Suprapubic skin (tissue), 3 donors: ENCODE measurements at regions not wholly inside any gene's neighbourhood (a gene's known extent, or its start where the extent isn't known, plus 50 kb on each side); places are given as distances from the start of the nearest gene placed in this dataset.

Source experiments
- POLR2AphosphoS5 ChIP-seq, 3 donors: sonication (generic); formaldehyde crosslinking; IDR thresholded peaks; one replicate each; pipeline ENCODE4 v1.6.1; 2017; ENCODE audit warnings: antibody characterized with exemption in 3 of 3
- TF ChIP-seq, protein P1 (sequence below), 2 donors: fragments of 200-600 bp in 1 of 2; fragments of 450-650 bp in 1 of 2; sonication (generic) in 1 of 2; IDR thresholded peaks; one replicate each; pipeline ENCODE4 v1.5.1; 2016 to 2019; ENCODE audit warnings: antibody characterized with exemption in 2 of 2, mild to moderate bottlenecking in 1 of 2, moderate library complexity in 1 of 2

DNA sequence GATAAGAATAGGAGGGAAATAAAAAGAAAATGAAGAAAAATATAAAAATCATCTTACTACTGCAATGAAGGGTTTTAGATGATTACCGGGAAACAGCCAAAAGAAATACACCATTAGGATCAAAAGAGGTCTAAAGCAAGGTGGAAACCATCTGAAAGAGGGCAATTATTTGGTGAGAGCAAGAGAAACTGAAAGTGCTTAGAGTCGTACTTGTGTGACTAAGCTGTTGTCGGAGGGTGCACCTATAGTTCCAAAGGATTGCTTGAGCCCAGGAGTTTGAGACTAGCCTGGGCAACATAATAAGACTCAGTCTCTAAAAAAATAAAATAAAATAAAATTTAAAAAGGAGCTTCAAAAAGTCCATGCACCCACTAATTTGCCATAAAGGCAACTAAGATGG is 169.5 kb downstream of the DKK1 start:
- TF ChIP-seq POLR2AphosphoS5 (IDR thresholded peaks at IDR 0.05) = no peak
- TF ChIP-seq, protein P1, sequence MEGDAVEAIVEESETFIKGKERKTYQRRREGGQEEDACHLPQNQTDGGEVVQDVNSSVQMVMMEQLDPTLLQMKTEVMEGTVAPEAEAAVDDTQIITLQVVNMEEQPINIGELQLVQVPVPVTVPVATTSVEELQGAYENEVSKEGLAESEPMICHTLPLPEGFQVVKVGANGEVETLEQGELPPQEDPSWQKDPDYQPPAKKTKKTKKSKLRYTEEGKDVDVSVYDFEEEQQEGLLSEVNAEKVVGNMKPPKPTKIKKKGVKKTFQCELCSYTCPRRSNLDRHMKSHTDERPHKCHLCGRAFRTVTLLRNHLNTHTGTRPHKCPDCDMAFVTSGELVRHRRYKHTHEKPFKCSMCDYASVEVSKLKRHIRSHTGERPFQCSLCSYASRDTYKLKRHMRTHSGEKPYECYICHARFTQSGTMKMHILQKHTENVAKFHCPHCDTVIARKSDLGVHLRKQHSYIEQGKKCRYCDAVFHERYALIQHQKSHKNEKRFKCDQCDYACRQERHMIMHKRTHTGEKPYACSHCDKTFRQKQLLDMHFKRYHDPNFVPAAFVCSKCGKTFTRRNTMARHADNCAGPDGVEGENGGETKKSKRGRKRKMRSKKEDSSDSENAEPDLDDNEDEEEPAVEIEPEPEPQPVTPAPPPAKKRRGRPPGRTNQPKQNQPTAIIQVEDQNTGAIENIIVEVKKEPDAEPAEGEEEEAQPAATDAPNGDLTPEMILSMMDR (IDR thresholded peaks at IDR 0.05) = no peak
